Ovary (tissue), 7 donors: ENCODE measurements at regions not wholly inside any gene's neighbourhood (a gene's known extent, or its start where the extent isn't known, plus 50 kb on each side); places are given as distances from the start of the nearest gene placed in this dataset.

Source experiments
- DNase-seq, 5 donors: peaks; one replicate each; pipeline ENCODE4 v3.0.0-alpha.2; 2019 to 2020
- H3K27ac ChIP-seq, 2 donors: fragments of 200-600 bp; one replicate each; pipeline versions ENCODE4 v1.5.1 to v1.8.0; 2019 to 2022
- H3K27me3 ChIP-seq: fragments of 200-600 bp; one replicate; pipeline ENCODE4 v1.8.0; 2022
- H3K36me3 ChIP-seq: fragments of 200-600 bp; sonication (generic); one replicate; pipeline ENCODE4 v1.5.1; 2019
- H3K4me1 ChIP-seq: one replicate; pipeline ENCODE4 v1.8.1; 2013; ENCODE audit warnings: mild to moderate bottlenecking, moderate library complexity; ENCODE audit not compliant: insufficient read depth
- H3K4me3 ChIP-seq: fragments of 200-600 bp; sonication (generic); one replicate; pipeline ENCODE4 v1.5.1; 2017
- H3K9me3 ChIP-seq, 2 donors: fragments of 200-600 bp in 1 of 2; sonication (generic) in 1 of 2; one replicate each; pipeline versions ENCODE4 v1.5.1 to v1.8.1; 2013 to 2019; ENCODE audit warnings: mild to moderate bottlenecking in 1 of 2, moderate library complexity in 1 of 2
- CTCF ChIP-seq, 3 donors: fragments of 450-650 bp in 2 of 3; fragments of 200-600 bp in 1 of 3; IDR thresholded peaks; one replicate each; pipeline versions ENCODE4 v1.5.1 to v1.8.0; 2016 to 2022; ENCODE audit warnings: antibody characterized with exemption in 3 of 3, mild to moderate bottlenecking in 1 of 3
- EP300 ChIP-seq: sonication (generic); formaldehyde crosslinking; IDR thresholded peaks from one replicate; pipeline ENCODE4 v1.6.1; 2017; ENCODE audit warnings: antibody characterized with exemption
- POLR2A ChIP-seq: fragments of 450-650 bp; IDR thresholded peaks from one replicate; pipeline ENCODE4 v1.6.1; 2017; ENCODE audit warnings: antibody characterized with exemption, mild to moderate bottlenecking, moderate library complexity
- WGBS, 3 donors: extraction: QIAGEN DNeasy Blood & Tissue Kit in 1 of 3; methylation state at CpG; one replicate each; pipeline versions ENCODE4 v1.1.5 to v1.1.7; 2013 to 2017; 5-methylcytosine and 5-hydroxymethylcytosine counted together
- intact Hi-C, 4 donors: fragments of 100-400 bp; cut with DNase I; formaldehyde crosslinking; loops; one replicate each; pipeline versions ENCODE4 v1.11.0 to v1.15.1; 2022 to 2023
- donor health status: DM: no; HTN: no; CAD: no; lungs with moderate emphysema.
- donor health status: DM: no; HTN: no; CAD: no.
- donor health status: Bipolar disorder and iron deficiency.
- donor health status: DM: no; HTN: no; CAD: no.
- donor health status: DM: yes; HTN: yes; CAD: no.

- Histone ChIP-seq H3K27me3 (no peaks in the 10 kb centered on the region), H3K9me3 (no peaks in the 10 kb centered on the region), H3K27ac (no peak overlapping the region), H3K36me3 (no peaks in the 10 kb centered on the region), H3K4me3 (no peak overlapping the region), H3K4me1 (no peaks in the 10 kb centered on the region)
- TF ChIP-seq EP300 (no peak), CTCF (IDR thresholded peaks at IDR 0.05) (no peak), POLR2A (no peak)
- WGBS, 3 donors, result 87 to 92% (median 89%) methylated on average over 5 of the region's 5 CpGs
- no peak for DNase-seq
- intact Hi-C loops, result no loop called here
Observed at GRCh38 chr2:142580691-142581090, 296.8 kb upstream of the KYNU start.

- no peak for TF ChIP-seq EP300
- no peak for TF ChIP-seq POLR2A
- TF ChIP-seq CTCF (IDR thresholded peaks at IDR 0.05), result no peak
- Histone ChIP-seq H3K36me3 (no peaks in the 10 kb centered on the region), H3K4me3 (no peak overlapping the region), H3K27me3 (no peaks in the 10 kb centered on the region), H3K4me1 (no peaks in the 10 kb centered on the region), H3K27ac (no peak overlapping the region), H3K9me3 (no peaks in the 10 kb centered on the region)
- DNase-seq, result no peak
- WGBS, 3 donors, result 44 to 48% (median 46%) methylated on average over 1 of the region's 1 CpG
- intact Hi-C loops, result no loop called here
Observed at GRCh38 chr2:142575561-142575960, 301.9 kb upstream of the KYNU start.

- no peaks in the 10 kb centered on the region for H3K27me3 ChIP-seq
- no peak for DNase-seq
- no peaks in the 10 kb centered on the region for H3K36me3 ChIP-seq
- no peak for TF ChIP-seq EP300
- no peak for TF ChIP-seq POLR2A
- no peak for TF ChIP-seq CTCF (IDR thresholded peaks at IDR 0.05)
- H3K27ac ChIP-seq, result no peak overlapping the region
- intact Hi-C loops, result no loop called here
- H3K4me3 ChIP-seq, result no peak overlapping the region
- no peaks in the 10 kb centered on the region for H3K9me3 ChIP-seq
- no peaks in the 10 kb centered on the region for H3K4me1 ChIP-seq
Observed at GRCh38 chr2:142574388-142574787, 303.1 kb upstream of the KYNU start.

- no peaks in the 10 kb centered on the region for H3K36me3 ChIP-seq
- no peak for DNase-seq
- no peaks in the 10 kb centered on the region for H3K9me3 ChIP-seq
- H3K27ac ChIP-seq, result no peak overlapping the region
- no peak overlapping the region for H3K4me3 ChIP-seq
- intact Hi-C loops, result no loop called here
- 90% methylated on average over 5 of the region's 5 CpGs for WGBS, 3 donors
- no peaks in the 10 kb centered on the region for H3K4me1 ChIP-seq
- H3K27me3 ChIP-seq, result no peaks in the 10 kb centered on the region
- TF ChIP-seq POLR2A, result no peak
Observed at GRCh38 chr2:142572346-142573132, 304.9 kb upstream of the KYNU start.

GRCh38 chr2:142571934-142572333 lies 305.5 kb upstream of the KYNU start:
- intact Hi-C loops, result no loop called here
- Histone ChIP-seq H3K36me3 (no peaks in the 10 kb centered on the region), H3K4me3 (no peak overlapping the region), H3K27me3 (no peaks in the 10 kb centered on the region), H3K27ac (no peak overlapping the region), H3K9me3 (no peaks in the 10 kb centered on the region), H3K4me1 (no peaks in the 10 kb centered on the region)
- 69 to 78% (median 70%) methylated on average over 4 of the region's 4 CpGs for WGBS, 3 donors
- DNase-seq, result no peak
- no peak for TF ChIP-seq POLR2A
- no peak for TF ChIP-seq CTCF (IDR thresholded peaks at IDR 0.05)
- no peak for TF ChIP-seq EP300
